K562 (cell line): ENCODE measurements at regions not wholly inside any gene's neighbourhood (a gene's known extent, or its start where the extent isn't known, plus 50 kb on each side); places are given as distances from the start of the nearest gene placed in this dataset.

ENCODE experiments used
- ATAC-seq: fragments of 200-7000 bp; cut with Tn5 transposase; 3 replicates; pipeline ENCODE4 v1.9.1; 2020; ENCODE audit warnings: moderate library complexity
- BruUV-seq: library from RNA; stranded (reverse); fragments of 400-500 nt; replicated peaks from 2 replicates; lab custom pipeline; 2021; lab: Mats Ljungman, UMichigan
- CTCF ChIA-PET: fragments of 300-600 bp; formaldehyde crosslinking; extraction: SDS; loops from one replicate; lab custom pipeline; 2021; ENCODE audit warnings: low intra/inter-chr PET ratio; lab: Yijun Ruan, JAX
- POLR2A ChIA-PET: fragments of 300-600, 350-650 bp; sonication (Branson Sonifier 250); formaldehyde crosslinking; extraction: SDS; loops from one replicate; lab custom pipeline; 2021; ENCODE audit warnings: antibody characterized with exemption, inconsistent platforms; lab: Yijun Ruan, JAX
- DNase-seq, 4 experiments: peaks; one replicate each; pipeline versions ENCODE4 v3.0.0 to v3.0.0-alpha.2; 2011 to 2018; ENCODE audit warnings: low spot score in 3 of 4, mixed read lengths in 3 of 4; ENCODE audit errors: extremely low read depth in 1 of 4
- FAIRE-seq: peaks from 2 replicates; lab custom pipeline; 2011; peaks lifted over from hg19 to GRCh38; lab: Jason Lieb, UNC
- H2AFZ ChIP-seq: 2 replicates; pipeline ENCODE4 v1.6.0; 2011; ENCODE audit warnings: low read depth, low read length, control low read depth, inconsistent platforms
- H3K27ac ChIP-seq: fragments of 200-600 bp; 3 replicates; pipeline ENCODE4 v1.8.0; 2011; ENCODE audit warnings: low read depth, mild to moderate bottlenecking, control low read depth, inconsistent platforms, low read length, moderate library complexity, mixed read lengths; ENCODE audit errors: extremely low read depth
- H3K27me3 ChIP-seq, 2 experiments: fragments of 300-600 bp in 1 of 2; 2 replicates in 1 of 2; 3 replicates in 1 of 2; pipeline versions ENCODE4 v1.6.0 to v1.8.0; 2011; ENCODE audit warnings: inconsistent platforms in 2 of 2, low read length in 2 of 2, mild to moderate bottlenecking in 1 of 2, mixed read lengths in 1 of 2, moderate library complexity in 1 of 2; ENCODE audit not compliant: control insufficient read depth in 2 of 2, insufficient read depth in 2 of 2
- H3K36me3 ChIP-seq: fragments of 300-600 bp; 3 replicates; pipeline ENCODE4 v1.8.0; 2011; ENCODE audit warnings: mild to moderate bottlenecking, low read length, inconsistent platforms; ENCODE audit not compliant: control insufficient read depth, insufficient read depth
- H3K4me1 ChIP-seq, 2 experiments: fragments of 200-600 bp in 1 of 2; replicated peaks in 1 of 2; 2 replicates in 1 of 2; 3 replicates in 1 of 2; pipeline versions ENCODE4 v1.5.1 to v1.8.0; 2011; ENCODE audit warnings: inconsistent platforms in 2 of 2, low read length in 2 of 2, mild to moderate bottlenecking in 1 of 2, mixed read lengths in 1 of 2, moderate library complexity in 1 of 2; ENCODE audit not compliant: control insufficient read depth in 2 of 2, insufficient read depth in 2 of 2
- H3K4me2 ChIP-seq: 2 replicates; pipeline ENCODE4 v1.6.1; 2011; ENCODE audit warnings: low read length, control low read depth, inconsistent platforms, mixed read lengths; ENCODE audit not compliant: insufficient read depth
- H3K4me3 ChIP-seq: fragments of 200-600 bp; sonication (generic), shearing (Covaris generic); 2 replicates; pipeline ENCODE4 v1.5.1; 2016; ENCODE audit warnings: control low read depth, inconsistent platforms
- H3K79me2 ChIP-seq: fragments of 200-600 bp; 3 replicates; pipeline ENCODE4 v1.8.0; 2011; ENCODE audit warnings: low read length, inconsistent platforms; ENCODE audit not compliant: control insufficient read depth, insufficient read depth
- H3K9ac ChIP-seq, 2 experiments: 2 replicates each; pipeline versions ENCODE4 v1.6.0 to v1.6.1; 2011; ENCODE audit warnings: low read depth in 2 of 2, low read length in 2 of 2, control low read depth in 1 of 2, inconsistent platforms in 1 of 2, mild to moderate bottlenecking in 1 of 2, mixed read lengths in 1 of 2; ENCODE audit not compliant: insufficient read depth in 1 of 2
- H3K9me1 ChIP-seq: one replicate; pipeline ENCODE4 v1.6.0; 2011; ENCODE audit warnings: inconsistent platforms, mild to moderate bottlenecking, low read length, moderate library complexity; ENCODE audit not compliant: control insufficient read depth, insufficient read depth
- H3K9me3 ChIP-seq: replicated peaks from 2 replicates; pipeline ENCODE4 v1.5.1; 2011; ENCODE audit warnings: low read depth, low read length, inconsistent platforms; ENCODE audit not compliant: control insufficient read depth, insufficient read depth
- H4K20me1 ChIP-seq: replicated peaks from 2 replicates; pipeline ENCODE4 v1.6.1; 2011; ENCODE audit warnings: low read length, inconsistent platforms, mixed read lengths; ENCODE audit not compliant: control insufficient read depth, insufficient read depth
- CBX2 ChIP-seq: fragments of 200-600 bp; sonication (generic); IDR thresholded peaks from one replicate; pipeline ENCODE4 v1.6.1; 2012; ENCODE audit warnings: mild to moderate bottlenecking, low read length, inconsistent platforms; ENCODE audit not compliant: insufficient read depth, poor library complexity, severe bottlenecking
- FOS ChIP-seq: IDR thresholded peaks from 3 replicates; pipeline ENCODE4 v1.6.1; 2011; ENCODE audit not compliant: insufficient read length; ENCODE audit errors: extremely low read depth
- GTF2F1 ChIP-seq: IDR thresholded peaks from 2 replicates; pipeline ENCODE4 v1.6.1; 2011; ENCODE audit warnings: low read depth, low read length, improper control_type of control experiment
- HDAC2 ChIP-seq: fragments of 450-650 bp; IDR thresholded peaks from 2 replicates; pipeline ENCODE4 v1.6.1; 2016; ENCODE audit warnings: mild to moderate bottlenecking
- HOMEZ ChIP-seq: fragments of 250-450 bp; sonication (Bioruptor Pico); IDR thresholded peaks from 2 replicates; pipeline ENCODE4 v1.4.0; 2020; ENCODE audit warnings: mild to moderate bottlenecking, moderate library complexity
- HOXB6 ChIP-seq: fragments of 250-450 bp; sonication (Bioruptor Pico); IDR thresholded peaks from 2 replicates; pipeline ENCODE4 v1.5.1; 2022; ENCODE audit warnings: mild to moderate bottlenecking, borderline replicate concordance
- SAFB ChIP-seq: fragments of 200-400 bp; formaldehyde crosslinking; IDR thresholded peaks from 2 replicates; pipeline ENCODE4 v1.6.1; 2017; ENCODE audit warnings: low read depth, low read length, borderline replicate concordance
- SRSF1 ChIP-seq: fragments of 200-400 bp; formaldehyde crosslinking; IDR thresholded peaks from 2 replicates; pipeline ENCODE4 v1.6.1; 2017; ENCODE audit warnings: mild to moderate bottlenecking, low read depth, low read length, moderate library complexity
- SUPT5H ChIP-seq: fragments of 450-650 bp; IDR thresholded peaks from 2 replicates; pipeline ENCODE4 v1.6.1; 2016
- TAF1 ChIP-seq: IDR thresholded peaks from 2 replicates; pipeline ENCODE4 v1.6.1; 2011; ENCODE audit warnings: mild to moderate bottlenecking, low read length, moderate library complexity; ENCODE audit not compliant: insufficient read depth, control insufficient read depth, severe bottlenecking; ENCODE audit errors: extremely low read depth
- ZKSCAN1 ChIP-seq: fragments of 150-350 bp; IDR thresholded peaks from 2 replicates; pipeline ENCODE4 v1.6.1; 2016; ENCODE audit warnings: low read depth, low read length
- ZNF24 ChIP-seq: fragments of 450-650 bp; IDR thresholded peaks from 2 replicates; pipeline ENCODE4 v1.6.1; 2016
- ZNF699 ChIP-seq: fragments of 250-450 bp; sonication (Bioruptor Pico); IDR thresholded peaks from 2 replicates; pipeline ENCODE4 v1.8.0; 2021; ENCODE audit warnings: mild to moderate bottlenecking, moderate library complexity; ENCODE audit not compliant: insufficient replicate concordance
- ZNF830 ChIP-seq: fragments of 250-450 bp; sonication (Bioruptor Pico); IDR thresholded peaks from 2 replicates; pipeline ENCODE4 v1.5.0; 2021; ENCODE audit warnings: mild to moderate bottlenecking
- WGBS: fragments of 100-300 bp; shearing (Covaris generic); methylation state at CpG from one replicate; pipeline ENCODE4 v1.1.6; 2016; ENCODE audit warnings: low coverage, mixed read lengths; ENCODE audit not compliant: insufficient coverage; ENCODE audit errors: missing lambda C conversion rate; 5-methylcytosine and 5-hydroxymethylcytosine counted together
- in situ Hi-C: fragments of 300-500 bp; cut with MboI; formaldehyde crosslinking; loops from 4 replicates; pipeline ENCODE4 v1.15.0; 2018; ENCODE audit warnings: inconsistent platforms, mixed read lengths
- intact Hi-C: fragments of 100-400 bp; cut with micrococcal nuclease; formaldehyde crosslinking; loops from 2 replicates; pipeline ENCODE4 v1.14.2; 2022
- TF ChIP-seq, protein P1 (sequence below): IDR thresholded peaks from 2 replicates; pipeline ENCODE4 v1.6.1; 2016; ENCODE audit warnings: missing genetic modification characterization, missing compliant biosample characterization

DNA sequence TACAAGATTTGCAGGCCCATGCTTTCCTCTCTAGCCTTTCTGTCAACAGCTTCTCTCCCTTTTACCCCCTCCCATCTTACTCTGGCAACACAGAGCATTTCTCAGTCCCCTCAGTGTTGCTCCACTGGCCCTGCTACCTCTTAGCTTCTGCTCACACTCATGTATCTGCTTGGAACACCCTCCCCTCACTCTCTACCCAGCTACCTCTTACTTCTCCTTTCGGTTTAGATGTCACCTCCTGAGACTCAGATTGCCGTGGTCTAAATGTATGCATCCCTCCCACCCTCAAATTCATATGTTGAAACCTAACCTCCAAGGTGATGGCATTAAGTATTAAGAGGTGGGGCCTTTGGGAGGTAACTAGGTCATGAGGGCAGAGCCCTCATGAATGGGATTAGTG, 80.1 kb downstream of the FOXD2 start:
- H3K27ac ChIP-seq = no peak overlapping the region
- no TSS peak for BruUV-seq
- TF ChIP-seq CBX2 (no peak), ZNF24 (no peak), ZNF699 (CRISPR knock-in tag) (no peak), FOS (no peak)

DNA sequence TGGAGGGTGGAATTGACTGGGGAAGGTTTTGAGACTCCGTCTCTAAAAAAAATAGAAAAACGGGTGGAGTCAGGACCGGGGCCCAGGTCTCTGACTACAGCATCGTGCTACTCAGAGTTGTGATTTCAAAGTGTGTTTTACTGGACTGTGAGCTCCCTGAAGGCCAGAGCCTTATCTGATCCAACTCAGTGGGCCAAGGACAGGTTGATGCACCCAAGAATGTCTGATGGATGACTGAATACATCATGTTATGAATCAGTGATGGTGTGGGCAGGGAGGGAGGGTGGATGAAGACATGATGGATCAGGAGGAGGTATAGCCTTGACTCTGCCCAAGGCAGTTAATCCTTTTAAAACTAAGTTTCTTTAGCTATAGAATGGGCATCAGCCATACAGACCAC, 81.6 kb downstream of the FOXD2 start:
- Histone ChIP-seq H3K27ac (no peak overlapping the region), H3K9ac (no peak overlapping the region), H3K4me3 (no peak overlapping the region), H4K20me1 (no peaks in the 10 kb centered on the region), H3K4me2 (no peak overlapping the region), H3K79me2 (no peaks in the 10 kb centered on the region), H3K9me3 (no peaks in the 10 kb centered on the region), H3K9me1 (no peaks in the 10 kb centered on the region), H2AFZ (no peak overlapping the region), H3K4me1 (peaks cover 3 to 9% of the 10 kb centered on the region in 2 experiments; a peak in 3 of 5 replicates), H3K27me3 (peaks cover 6 to 19% of the 10 kb centered on the region in 2 experiments; a peak in 4 of 5 replicates), H3K36me3 (no peaks in the 10 kb centered on the region)
- 3% methylated on average over 4 of the region's 4 CpGs for WGBS
- in situ Hi-C loops = no loop called here
- intact Hi-C loops = loop anchor here (5.0 kb wide), 1 partner anchor 87 kb away; no protein-coding TSS in a partner anchor
- POLR2A ChIA-PET = interaction anchor here (0.9 kb wide), 1 partner anchor 40 kb away, joined by 4 read pairs; no protein-coding TSS in a partner anchor
- CTCF ChIA-PET = no interaction called here
- FAIRE-seq = no peak
- ATAC-seq = no peak
- BruUV-seq = no TSS peak
- DNase-seq = no peak
- no peak for TF ChIP-seq ZNF830 (CRISPR knock-in tag)
- TF ChIP-seq HDAC2 = no peak
- no peak for TF ChIP-seq TAF1
- TF ChIP-seq SAFB = no peak
- TF ChIP-seq GTF2F1 = no peak
- TF ChIP-seq, protein P1, sequence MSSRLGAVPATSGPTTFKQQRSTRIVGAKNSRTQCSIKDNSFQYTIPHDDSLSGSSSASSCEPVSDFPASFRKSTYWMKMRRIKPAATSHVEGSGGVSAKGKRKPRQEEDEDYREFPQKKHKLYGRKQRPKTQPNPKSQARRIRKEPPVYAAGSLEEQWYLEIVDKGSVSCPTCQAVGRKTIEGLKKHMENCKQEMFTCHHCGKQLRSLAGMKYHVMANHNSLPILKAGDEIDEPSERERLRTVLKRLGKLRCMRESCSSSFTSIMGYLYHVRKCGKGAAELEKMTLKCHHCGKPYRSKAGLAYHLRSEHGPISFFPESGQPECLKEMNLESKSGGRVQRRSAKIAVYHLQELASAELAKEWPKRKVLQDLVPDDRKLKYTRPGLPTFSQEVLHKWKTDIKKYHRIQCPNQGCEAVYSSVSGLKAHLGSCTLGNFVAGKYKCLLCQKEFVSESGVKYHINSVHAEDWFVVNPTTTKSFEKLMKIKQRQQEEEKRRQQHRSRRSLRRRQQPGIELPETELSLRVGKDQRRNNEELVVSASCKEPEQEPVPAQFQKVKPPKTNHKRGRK = no peak
- no peak for TF ChIP-seq SUPT5H
- no peak for TF ChIP-seq HOMEZ
- TF ChIP-seq SRSF1 = no peak
- TF ChIP-seq HOXB6 (CRISPR knock-in tag) = no peak
- TF ChIP-seq ZKSCAN1 = no peak

More for the DNA sequence above, 80.1 kb downstream of the FOXD2 start:
- intact Hi-C loops = loop anchor here (5.0 kb wide), 1 partner anchor 86 kb away; no protein-coding TSS in a partner anchor
- FAIRE-seq (no peak), ATAC-seq (no peak), DNase-seq (no peak)
- POLR2A ChIA-PET = interaction anchor here (0.6 to 1.5 kb wide), 5 partner anchors 9 to 83 kb away, joined by 3 to 5 read pairs (median 4); no protein-coding TSS in a partner anchor
- peaks cover 6 to 28% of the 10 kb centered on the region in 2 experiments; a peak in 4 of 5 replicates for H3K27me3 ChIP-seq
- no peak overlapping the region for H3K4me2 ChIP-seq
- H3K9ac ChIP-seq = no peak overlapping the region
- H3K79me2 ChIP-seq = no peaks in the 10 kb centered on the region
- H4K20me1 ChIP-seq = no peaks in the 10 kb centered on the region
- in situ Hi-C loops = no loop called here
- H3K4me3 ChIP-seq = no peak overlapping the region
- H3K9me1 ChIP-seq = no peaks in the 10 kb centered on the region
- no peaks in the 10 kb centered on the region for H3K36me3 ChIP-seq
- H2AFZ ChIP-seq = no peak overlapping the region
- H3K9me3 ChIP-seq = no peaks in the 10 kb centered on the region
- WGBS = 0% methylated on average over 2 of the region's 2 CpGs
- CTCF ChIA-PET = no interaction called here
- H3K4me1 ChIP-seq = peaks cover 3 to 9% of the 10 kb centered on the region in 2 experiments; a peak in 3 of 5 replicates
